ENCODE measurements at regions not wholly inside any gene's neighbourhood (a gene's known extent, or its start where the extent isn't known, plus 50 kb on each side); places are given as distances from the start of the nearest gene placed in this dataset.

- H3K27me3 ChIP-seq (ENCODE audit: low read depth): no peaks in the 10 kb centered on the region
- peaks cover 10% of the 10 kb centered on the region for H3K4me1 ChIP-seq
- H3K36me3 ChIP-seq: no peaks in the 10 kb centered on the region
- ATAC-seq: no peak
- H3K9me3 ChIP-seq: no peaks in the 10 kb centered on the region
- H3K27ac ChIP-seq: no peak overlapping the region
- no peak for TF ChIP-seq CTCF (IDR thresholded peaks at IDR 0.05)
- no peak overlapping the region for H3K4me3 ChIP-seq
- no peak for DNase-seq
- intact Hi-C loops (cut with DNase I): no loop called here
Measured at GRCh38 chr15:70433586-70434324, 329.6 kb downstream of the UACA start.

- DNase-seq (no peak), ATAC-seq (no peak)
- no peak for TF ChIP-seq CTCF (IDR thresholded peaks at IDR 0.05)
- no peak overlapping the region for H3K4me3 ChIP-seq
- H3K9me3 ChIP-seq: no peaks in the 10 kb centered on the region
- H3K4me1 ChIP-seq: peaks cover 10% of the 10 kb centered on the region
- no peak overlapping the region for H3K27ac ChIP-seq
- H3K36me3 ChIP-seq: no peaks in the 10 kb centered on the region
- intact Hi-C loops (cut with DNase I): no loop called here
- no peaks in the 10 kb centered on the region for H3K27me3 ChIP-seq (ENCODE audit: low read depth)
Measured at GRCh38 chr15:70432924-70433495, 330.3 kb downstream of the UACA start.

GRCh38 chr15:70431854-70432253 lies 331.5 kb downstream of the UACA start:
- intact Hi-C loops (cut with DNase I): no loop called here
- DNase-seq: no peak
- no peak for TF ChIP-seq CTCF (IDR thresholded peaks at IDR 0.05)

GRCh38 chr15:70430069-70430468 lies 332.4 kb upstream of the TLE3 start:
- DNase-seq (no peak), ATAC-seq (peak in 1 of 2 donors; percentile 40)
- intact Hi-C loops (cut with DNase I): no loop called here
- H3K9me3 ChIP-seq: no peaks in the 10 kb centered on the region
- TF ChIP-seq CTCF (IDR thresholded peaks at IDR 0.05): no peak
- H3K36me3 ChIP-seq: no peaks in the 10 kb centered on the region
- no peak overlapping the region for H3K4me3 ChIP-seq
- H3K4me1 ChIP-seq: peaks cover 4% of the 10 kb centered on the region
- no peak overlapping the region for H3K27ac ChIP-seq
- no peaks in the 10 kb centered on the region for H3K27me3 ChIP-seq (ENCODE audit: low read depth)

More at GRCh38 chr15:70431854-70432253, 331.5 kb downstream of the UACA start:
- ATAC-seq: no peak
- Histone ChIP-seq H3K36me3 (no peaks in the 10 kb centered on the region), H3K27me3 (ENCODE audit: low read depth) (no peaks in the 10 kb centered on the region), H3K4me1 (peaks cover 10% of the 10 kb centered on the region), H3K9me3 (no peaks in the 10 kb centered on the region), H3K27ac (no peak overlapping the region), H3K4me3 (no peak overlapping the region)

GRCh38 chr15:70429056-70429722 lies 331.5 kb upstream of the TLE3 start:
- Histone ChIP-seq H3K9me3 (no peaks in the 10 kb centered on the region), H3K4me1 (no peaks in the 10 kb centered on the region), H3K36me3 (no peaks in the 10 kb centered on the region), H3K4me3 (no peak overlapping the region), H3K27me3 (ENCODE audit: low read depth) (no peaks in the 10 kb centered on the region), H3K27ac (no peak overlapping the region)
- no peak for DNase-seq
- TF ChIP-seq CTCF (IDR thresholded peaks at IDR 0.05): no peak
- intact Hi-C loops (cut with DNase I): no loop called here
- ATAC-seq: no peak

All from lower lobe of right lung (tissue), 2 donors.